Neuronal stem cell (in vitro differentiated cells): ENCODE measurements at regions not wholly inside any gene's neighbourhood (a gene's known extent, or its start where the extent isn't known, plus 50 kb on each side); places are given as distances from the start of the nearest gene placed in this dataset.
"Not testable (repeated sequence)": the region's sequence is repeated elsewhere in the genome, so short reads cannot be mapped to it uniquely, and the experiment has no call there.

Experiments used
- DNase-seq: peaks from one replicate; pipeline ENCODE4 v3.0.0-alpha.2; 2013; ENCODE audit warnings: low spot score
- H2AFZ ChIP-seq: one replicate; pipeline ENCODE4 v1.6.1; 2013; ENCODE audit warnings: mild to moderate bottlenecking, low read length, inconsistent platforms
- H2AK5ac ChIP-seq: 2 replicates; pipeline ENCODE4 v1.6.1; 2013; ENCODE audit warnings: low read depth, mild to moderate bottlenecking, inconsistent platforms, low read length, moderate library complexity, mixed read lengths
- H2BK120ac ChIP-seq: 2 replicates; pipeline ENCODE4 v1.6.1; 2013; ENCODE audit warnings: low read depth, mild to moderate bottlenecking, inconsistent platforms, low read length, moderate library complexity, mixed read lengths
- H2BK12ac ChIP-seq: one replicate; pipeline ENCODE4 v1.6.1; 2013; ENCODE audit warnings: low read length, inconsistent platforms
- H2BK15ac ChIP-seq: 2 replicates; pipeline ENCODE4 v1.6.1; 2013; ENCODE audit warnings: mild to moderate bottlenecking, low read length, inconsistent platforms, mixed read lengths
- H2BK5ac ChIP-seq: one replicate; pipeline ENCODE4 v1.6.1; 2013; ENCODE audit warnings: inconsistent platforms, mild to moderate bottlenecking, low read length, moderate library complexity
- H3K14ac ChIP-seq: one replicate; pipeline ENCODE4 v1.6.1; 2013; ENCODE audit warnings: low read length, inconsistent platforms
- H3K18ac ChIP-seq: 2 replicates; pipeline ENCODE4 v1.6.1; 2013; ENCODE audit warnings: low read length, inconsistent platforms
- H3K23ac ChIP-seq: 2 replicates; pipeline ENCODE4 v1.6.1; 2013; ENCODE audit warnings: low read depth, mild to moderate bottlenecking, mixed read lengths, low read length, inconsistent platforms; ENCODE audit not compliant: poor library complexity
- H3K27ac ChIP-seq: replicated peaks from 3 replicates; pipeline ENCODE4 v1.5.1; 2013; ENCODE audit warnings: low read length, inconsistent platforms
- H3K27me3 ChIP-seq, 3 experiments: 2 replicates each; pipeline ENCODE4 v1.6.1; 2013; ENCODE audit warnings: low read length in 3 of 3, mild to moderate bottlenecking in 2 of 3, inconsistent platforms in 1 of 3, low read depth in 1 of 3, mixed read lengths in 1 of 3, moderate library complexity in 1 of 3; ENCODE audit not compliant: control insufficient read depth in 3 of 3, insufficient read depth in 3 of 3
- H3K36me3 ChIP-seq, 2 donors: replicated peaks in 1 of 2; 2 replicates each; pipeline ENCODE4 v1.6.1; 2013; ENCODE audit warnings: low read length in 2 of 2; ENCODE audit not compliant: control insufficient read depth in 2 of 2, insufficient read depth in 2 of 2
- H3K4ac ChIP-seq: 2 replicates; pipeline ENCODE4 v1.6.1; 2013; ENCODE audit warnings: inconsistent platforms, mild to moderate bottlenecking, low read length, moderate library complexity
- H3K4me1 ChIP-seq, 2 donors: 1 replicate in 1 of 2; 2 replicates in 1 of 2; pipeline ENCODE4 v1.6.1; 2013; ENCODE audit warnings: low read length in 2 of 2, low read depth in 1 of 2; ENCODE audit not compliant: control insufficient read depth in 2 of 2, insufficient read depth in 1 of 2
- H3K4me2 ChIP-seq: one replicate; pipeline ENCODE4 v1.6.1; 2013; ENCODE audit warnings: mild to moderate bottlenecking, low read length, inconsistent platforms; ENCODE audit not compliant: insufficient read depth, poor library complexity, severe bottlenecking
- H3K4me3 ChIP-seq, 2 donors: 2 replicates each; pipeline ENCODE4 v1.5.1; 2013; ENCODE audit warnings: low read length in 2 of 2, mild to moderate bottlenecking in 2 of 2, inconsistent platforms in 1 of 2, moderate library complexity in 1 of 2
- H3K79me1 ChIP-seq: one replicate; pipeline ENCODE4 v1.6.1; 2013; ENCODE audit warnings: low read depth, mild to moderate bottlenecking, inconsistent platforms, low read length, moderate library complexity
- H3K9ac ChIP-seq: one replicate; pipeline ENCODE4 v1.6.1; 2013; ENCODE audit warnings: mild to moderate bottlenecking, low read depth, low read length, inconsistent platforms; ENCODE audit not compliant: poor library complexity
- H3K9me3 ChIP-seq, 2 donors: replicated peaks in 1 of 2; 2 replicates each; pipeline versions ENCODE3 to v1.6.1; 2013; ENCODE audit warnings: low read length in 2 of 2, mild to moderate bottlenecking in 2 of 2, inconsistent platforms in 1 of 2, low read depth in 1 of 2, mixed read lengths in 1 of 2, moderate library complexity in 1 of 2; ENCODE audit not compliant: control insufficient read depth in 2 of 2, insufficient read depth in 1 of 2
- H4K8ac ChIP-seq: one replicate; pipeline ENCODE4 v1.6.1; 2013; ENCODE audit warnings: low read depth, mild to moderate bottlenecking, inconsistent platforms, low read length, moderate library complexity
- H4K91ac ChIP-seq: one replicate; pipeline ENCODE4 v1.6.1; 2013; ENCODE audit warnings: low read length, low read depth, mild to moderate bottlenecking, inconsistent platforms; ENCODE audit not compliant: poor library complexity
- WGBS, 2 donors: extraction: QIAGEN DNeasy Blood & Tissue Kit; methylation state at CpG; one replicate each; pipeline ENCODE4 v1.1.7; 2013; ENCODE audit warnings: missing lambda C conversion rate in 2 of 2, mixed read lengths in 1 of 2; ENCODE audit not compliant: insufficient read length in 2 of 2, insufficient replicate concordance in 1 of 2; ENCODE audit errors: extremely low coverage in 2 of 2; 5-methylcytosine and 5-hydroxymethylcytosine counted together

GRCh38 chr22:11561744-11562143, 3966.2 kb upstream of the OR11H1 start:
- not testable (repeated sequence) for H3K4me1 ChIP-seq, H3K36me3 ChIP-seq, H2BK5ac ChIP-seq, H2BK12ac ChIP-seq, H3K4me3 ChIP-seq, H3K18ac ChIP-seq, H3K4ac ChIP-seq, H3K14ac ChIP-seq, H4K8ac ChIP-seq, H3K4me2 ChIP-seq, H2AK5ac ChIP-seq, H3K9me3 ChIP-seq, H2BK15ac ChIP-seq, H3K9ac ChIP-seq, H3K27me3 ChIP-seq, H3K23ac ChIP-seq, H3K27ac ChIP-seq, H4K91ac ChIP-seq, DNase-seq, H2BK120ac ChIP-seq, H3K79me1 ChIP-seq, H2AFZ ChIP-seq
- no CpG with 5 or more reads among the region's 17 CpGs for WGBS, 2 donors

- not testable (repeated sequence) for H2BK120ac ChIP-seq, H2BK15ac ChIP-seq, H2AFZ ChIP-seq, H3K4me1 ChIP-seq, H2BK12ac ChIP-seq, H4K91ac ChIP-seq, H3K27ac ChIP-seq, H2BK5ac ChIP-seq, H3K4me3 ChIP-seq, H3K9me3 ChIP-seq, H4K8ac ChIP-seq, H2AK5ac ChIP-seq, DNase-seq, H3K14ac ChIP-seq, H3K79me1 ChIP-seq, H3K23ac ChIP-seq, H3K4me2 ChIP-seq, H3K9ac ChIP-seq, H3K4ac ChIP-seq, H3K36me3 ChIP-seq, H3K27me3 ChIP-seq, H3K18ac ChIP-seq
- WGBS, 2 donors = no CpG with 5 or more reads among the region's 11 CpGs
Observed at GRCh38 chr22:11568837-11569563, 3959.0 kb upstream of the OR11H1 start.

- not testable (repeated sequence) for H2AK5ac ChIP-seq, H3K23ac ChIP-seq, H2BK12ac ChIP-seq, H3K27me3 ChIP-seq, DNase-seq, H2BK120ac ChIP-seq, H3K4me2 ChIP-seq, H4K91ac ChIP-seq, H3K36me3 ChIP-seq, H3K4ac ChIP-seq, H3K27ac ChIP-seq, H2BK15ac ChIP-seq, H3K9ac ChIP-seq, H4K8ac ChIP-seq, H3K14ac ChIP-seq, H2BK5ac ChIP-seq, H3K79me1 ChIP-seq, H2AFZ ChIP-seq, H3K18ac ChIP-seq, H3K4me1 ChIP-seq
- WGBS, 2 donors = no CpG with 5 or more reads among the region's 5 CpGs
- H3K4me3 ChIP-seq = peak overlapping the region in 1 of 2 donors; percentile 0
- H3K9me3 ChIP-seq = peaks cover 0 to 11% of the 10 kb centered on the region in 2 donors
Observed at GRCh38 chr22:11569564-11569940, 3958.4 kb upstream of the OR11H1 start.

GRCh38 chr22:11573154-11573553, 3954.8 kb upstream of the OR11H1 start:
- not testable (repeated sequence) for H3K79me1 ChIP-seq, H3K36me3 ChIP-seq, H2BK120ac ChIP-seq, H2AFZ ChIP-seq, H3K14ac ChIP-seq, H3K4ac ChIP-seq, H3K23ac ChIP-seq, H2BK15ac ChIP-seq, H2AK5ac ChIP-seq, H3K27me3 ChIP-seq, H3K27ac ChIP-seq, H3K4me1 ChIP-seq, H3K18ac ChIP-seq, DNase-seq, H2BK5ac ChIP-seq, H4K8ac ChIP-seq, H3K4me3 ChIP-seq, H3K4me2 ChIP-seq, H2BK12ac ChIP-seq, H4K91ac ChIP-seq, H3K9ac ChIP-seq
- no CpG with 5 or more reads among the region's 6 CpGs for WGBS, 2 donors
- H3K9me3 ChIP-seq = peaks cover 0 to 21% of the 10 kb centered on the region in 2 donors
